SK-N-SH (cell line): ENCODE measurements at regions not wholly inside any gene's neighbourhood (a gene's known extent, or its start where the extent isn't known, plus 50 kb on each side); places are given as distances from the start of the nearest gene placed in this dataset.

Source experiments
- CTCF ChIA-PET: fragments of 300-600, 350-600 bp; formaldehyde crosslinking; extraction: SDS; loops from one replicate; lab custom pipeline; 2021; lab: Yijun Ruan, JAX
- POLR2A ChIA-PET: fragments of 350-600 bp; sonication (Branson Sonifier 250); formaldehyde crosslinking; extraction: SDS; loops from one replicate; lab custom pipeline; 2020; ENCODE audit warnings: antibody characterized with exemption, inconsistent platforms; lab: Yijun Ruan, JAX
- DNase-seq: peaks from one replicate; pipeline ENCODE4 v3.0.0; 2012
- H2AFZ ChIP-seq: fragments of 200-600 bp; sonication (generic); 2 replicates; pipeline ENCODE4 v1.8.1; 2016; ENCODE audit warnings: antibody characterized with exemption, mild to moderate bottlenecking, low read depth
- H3F3A ChIP-seq: fragments of 200-600 bp; sonication (generic); replicated peaks from 2 replicates; pipeline ENCODE3; 2016; ENCODE audit warnings: antibody characterized with exemption, mild to moderate bottlenecking; ENCODE audit not compliant: insufficient read depth
- H3K27ac ChIP-seq, 2 experiments: fragments of 200-500 bp in 1 of 2; fragments of 200-600 bp in 1 of 2; sonication (Bioruptor generic) in 1 of 2; sonication (generic), shearing (Covaris generic) in 1 of 2; 2 replicates each; pipeline versions ENCODE4 v1.5.1 to v1.6.1; 2014 to 2016; ENCODE audit warnings: low read depth in 2 of 2, inconsistent platforms in 1 of 2, low read length in 1 of 2, mild to moderate bottlenecking in 1 of 2, mixed read lengths in 1 of 2
- H3K27me3 ChIP-seq: fragments of 200-600 bp; sonication (generic), shearing (Covaris generic); 2 replicates; pipeline ENCODE4 v1.6.1; 2016; ENCODE audit warnings: mixed run types; ENCODE audit not compliant: insufficient read depth
- H3K36me3 ChIP-seq, 2 experiments: fragments of 200-500 bp in 1 of 2; fragments of 200-600 bp in 1 of 2; sonication (Bioruptor generic) in 1 of 2; sonication (generic) in 1 of 2; replicated peaks in 1 of 2; 2 replicates each; pipeline versions ENCODE3 to v1.5.1; 2014 to 2016; ENCODE audit warnings: low read length in 1 of 2, mild to moderate bottlenecking in 1 of 2; ENCODE audit not compliant: insufficient read depth in 2 of 2, control insufficient read depth in 1 of 2
- H3K4me1 ChIP-seq, 2 experiments: fragments of 200-500 bp in 1 of 2; fragments of 200-600 bp in 1 of 2; sonication (Bioruptor generic) in 1 of 2; sonication (generic), shearing (Covaris generic) in 1 of 2; 2 replicates each; pipeline versions ENCODE4 v1.5.1 to v1.6.1; 2014 to 2016; ENCODE audit warnings: low read depth in 1 of 2, low read length in 1 of 2, mixed run types in 1 of 2; ENCODE audit not compliant: insufficient read depth in 2 of 2, control insufficient read depth in 1 of 2
- H3K4me2 ChIP-seq: fragments of 200-600 bp; sonication (generic), shearing (Covaris generic); 2 replicates; pipeline ENCODE4 v1.6.1; 2017; ENCODE audit warnings: mixed run types
- H3K4me3 ChIP-seq, 2 experiments: fragments of 200-500 bp in 1 of 2; fragments of 200-600 bp in 1 of 2; sonication (Bioruptor generic) in 1 of 2; sonication (generic), shearing (Covaris generic) in 1 of 2; 2 replicates each; pipeline versions ENCODE4 v1.5.1 to v1.8.1; 2014 to 2016; ENCODE audit warnings: low read depth in 2 of 2, inconsistent platforms in 1 of 2, low read length in 1 of 2, mild to moderate bottlenecking in 1 of 2, mixed read lengths in 1 of 2, moderate library complexity in 1 of 2
- H3K79me2 ChIP-seq: fragments of 200-600 bp; sonication (generic); 2 replicates; pipeline ENCODE4 v1.8.1; 2017; ENCODE audit warnings: mild to moderate bottlenecking; ENCODE audit not compliant: insufficient read depth
- H3K9ac ChIP-seq: fragments of 200-600 bp; sonication (generic); 2 replicates; pipeline ENCODE4 v1.6.1; 2017; ENCODE audit warnings: mixed run types
- H3K9me2 ChIP-seq: fragments of 200-600 bp; sonication (generic); 2 replicates; pipeline ENCODE4 v1.6.1; 2017; ENCODE audit warnings: mixed run types
- H3K9me3 ChIP-seq: fragments of 200-600 bp; sonication (generic); 2 replicates; pipeline ENCODE4 v1.6.1; 2017; ENCODE audit warnings: mixed run types, mild to moderate bottlenecking, moderate library complexity
- H4K20me1 ChIP-seq: fragments of 200-600 bp; sonication (generic); 2 replicates; pipeline ENCODE4 v1.6.1; 2017; ENCODE audit warnings: mild to moderate bottlenecking, mixed run types; ENCODE audit not compliant: insufficient read depth
- CHD2 ChIP-seq: fragments of 150-350 bp; IDR thresholded peaks from 2 replicates; pipeline ENCODE4 v1.6.1; 2018; ENCODE audit warnings: low read length; ENCODE audit not compliant: partially characterized antibody
- EP300 ChIP-seq, 2 experiments: IDR thresholded peaks; 2 replicates each; pipeline versions ENCODE4 v1.4.0 to v1.6.1; 2012; ENCODE audit warnings: borderline replicate concordance in 1 of 2, low read depth in 1 of 2, low read length in 1 of 2
- FOXJ3 ChIP-seq: sonication (generic); formaldehyde crosslinking; IDR thresholded peaks from 2 replicates; pipeline ENCODE4 v1.5.1; 2020; ENCODE audit warnings: mild to moderate bottlenecking, missing genetic modification reagents
- GATA2 ChIP-seq: sonication (generic); formaldehyde crosslinking; IDR thresholded peaks from 2 replicates; pipeline ENCODE4 v1.5.0; 2020; ENCODE audit warnings: mild to moderate bottlenecking, missing genetic modification reagents
- MEF2A ChIP-seq: IDR thresholded peaks from 2 replicates; pipeline ENCODE4 v1.4.0; 2012; ENCODE audit warnings: low read depth, borderline replicate concordance
- NFIC ChIP-seq: IDR thresholded peaks from 2 replicates; pipeline ENCODE4 v1.4.0; 2012; ENCODE audit warnings: borderline replicate concordance
- NRF1 ChIP-seq: IDR thresholded peaks from 2 replicates; pipeline ENCODE4 v1.6.1; 2012; ENCODE audit warnings: low read depth, mild to moderate bottlenecking, low read length
- POLR2AphosphoS5 ChIP-seq: IDR thresholded peaks from 2 replicates; pipeline ENCODE4 v1.6.1; 2012; ENCODE audit warnings: low read depth, low read length
- RAD21 ChIP-seq: IDR thresholded peaks from 2 replicates; pipeline ENCODE4 v1.6.1; 2012; ENCODE audit warnings: mild to moderate bottlenecking, low read length
- RCOR1 ChIP-seq: fragments of 150-350 bp; IDR thresholded peaks from 2 replicates; pipeline ENCODE4 v1.6.1; 2017; ENCODE audit warnings: antibody characterized with exemption, low read length
- SIN3A ChIP-seq: IDR thresholded peaks from 2 replicates; pipeline ENCODE4 v1.6.1; 2012; ENCODE audit warnings: low read depth, mild to moderate bottlenecking, low read length, moderate library complexity, borderline replicate concordance
- SMC3 ChIP-seq: IDR thresholded peaks from 2 replicates; pipeline ENCODE4 v1.6.1; 2012; ENCODE audit warnings: low read depth, low read length, improper control_type of control experiment
- TAF1 ChIP-seq: IDR thresholded peaks from 2 replicates; pipeline ENCODE4 v1.6.1; 2012; ENCODE audit warnings: low read depth, mild to moderate bottlenecking, low read length, moderate library complexity, borderline replicate concordance
- USF1 ChIP-seq: IDR thresholded peaks from 2 replicates; pipeline ENCODE4 v1.4.0; 2012; ENCODE audit warnings: low read depth, borderline replicate concordance
- YY1 ChIP-seq: IDR thresholded peaks from 2 replicates; pipeline ENCODE4 v1.4.0; 2012; ENCODE audit warnings: low read depth, mild to moderate bottlenecking
- ZBTB33 ChIP-seq: IDR thresholded peaks from 2 replicates; pipeline ENCODE4 v1.4.0; 2012; ENCODE audit warnings: low read depth, borderline replicate concordance
- WGBS: methylation state at CpG from one replicate; pipeline ENCODE4 v1.1.6; 2017; ENCODE audit warnings: low lambda C conversion rate; 5-methylcytosine and 5-hydroxymethylcytosine counted together

GRCh38 chr2:175688243-175688642 is 313.8 kb downstream of the LNPK start:
- TF ChIP-seq MEF2A (no peak), EP300 (IDR thresholded peaks at IDR 0.05; ENCODE audit: borderline replicate concordance in 1 of 2, low read depth in 1 of 2, low read length in 1 of 2) (no peak), NFIC (no peak), POLR2AphosphoS5 (no peak), NRF1 (no peak), YY1 (no peak), SIN3A (no peak), USF1 (no peak), ZBTB33 (no peak)
- CTCF ChIA-PET = interaction anchor here (0.6 to 10.1 kb wide), 22 partner anchors 10 to 416 kb away, joined by 3 to 261 read pairs (median 4); partner anchors contain the start of genes EVX2, HOXD13 and LNPK
- Histone ChIP-seq H3K9ac (no peak overlapping the region), H3K27me3 (peaks cover 11% of the 10 kb centered on the region; the same call in 1 of the 2 replicates), H3K4me2 (no peak overlapping the region), H3K9me3 (no peaks in the 10 kb centered on the region), H3K9me2 (no peaks in the 10 kb centered on the region), H3K36me3 (no peaks in the 10 kb centered on the region), H3K4me3 (no peak overlapping the region), H3K27ac (no peak overlapping the region), H3K4me1 (peaks cover 0 to 15% of the 10 kb centered on the region in 2 experiments; a peak in 2 of 4 replicates), H3F3A (no peaks in the 10 kb centered on the region), H3K79me2 (no peaks in the 10 kb centered on the region), H4K20me1 (no peaks in the 10 kb centered on the region), H2AFZ (no peak overlapping the region)
- WGBS = 73% methylated on average over 4 of the region's 4 CpGs
- POLR2A ChIA-PET = no interaction called here
- DNase-seq = no peak

- Histone ChIP-seq H3K9me3 (no peaks in the 10 kb centered on the region), H4K20me1 (no peaks in the 10 kb centered on the region), H2AFZ (no peak overlapping the region), H3K27me3 (peaks cover 11% of the 10 kb centered on the region; the same call in 1 of the 2 replicates), H3K27ac (peak overlapping the region in 1 of 2 experiments; percentile 34; a peak in 1 of 4 replicates), H3K9me2 (no peaks in the 10 kb centered on the region), H3F3A (no peaks in the 10 kb centered on the region), H3K4me3 (no peak overlapping the region; a peak in 1 of 4 replicates), H3K4me1 (peaks cover 0 to 15% of the 10 kb centered on the region in 2 experiments; a peak in 2 of 4 replicates), H3K9ac (no peak overlapping the region), H3K4me2 (no peak overlapping the region), H3K36me3 (no peaks in the 10 kb centered on the region), H3K79me2 (no peaks in the 10 kb centered on the region)
- peak; percentile 40 for DNase-seq
- ChIA-PET CTCF (interaction anchor here (0.6 to 10.1 kb wide), 16 partner anchors 28 to 990 kb away, joined by 3 to 261 read pairs (median 4); partner anchors contain the start of genes EVX2, HOXD13 and LNPK), POLR2A (interaction anchor here (0.5 to 1.7 kb wide), 3 partner anchors 314 to 393 kb away, joined by 3 to 5 read pairs (median 3); partner anchors contain the start of gene LNPK)
- no peak for TF ChIP-seq ZBTB33
- peak; percentile 82; the same call in 1 of the 2 replicates for TF ChIP-seq RCOR1
- TF ChIP-seq TAF1 = no peak
- TF ChIP-seq RAD21 = peak; percentile 41
- peak; percentile 57 for TF ChIP-seq FOXJ3 (CRISPR knock-in tag)
- no peak for TF ChIP-seq SMC3
- TF ChIP-seq GATA2 (CRISPR knock-in tag) = peak; percentile 99
- TF ChIP-seq CHD2 = peak; percentile 90
- TF ChIP-seq POLR2AphosphoS5 = no peak
- TF ChIP-seq EP300 (IDR thresholded peaks at IDR 0.05; ENCODE audit: borderline replicate concordance in 1 of 2, low read depth in 1 of 2, low read length in 1 of 2) = peak in 1 of 2 experiments; percentile 83; a peak in 2 of 4 replicates
- WGBS = 6% methylated on average over 6 of the region's 6 CpGs
Measured at GRCh38 chr2:175687465-175687864, 314.6 kb downstream of the LNPK start.
